ENCODE measurements at regions not wholly inside any gene's neighbourhood (a gene's known extent, or its start where the extent isn't known, plus 50 kb on each side); places are given as distances from the start of the nearest gene placed in this dataset.

- DNase-seq (ENCODE audit: insufficient read length, low spot score, missing footprints), result no peak
- Histone ChIP-seq H3K9me3 (ENCODE audit: low read depth, low read length) (no peaks in the 10 kb centered on the region), H3K27me3 (ENCODE audit: insufficient read depth, low read length) (no peaks in the 10 kb centered on the region), H2AFZ (ENCODE audit: low read length) (no peak overlapping the region), H3K79me2 (ENCODE audit: insufficient read depth, low read length) (no peaks in the 10 kb centered on the region), H3K4me1 (ENCODE audit: insufficient read depth, low read length) (no peaks in the 10 kb centered on the region), H4K20me1 (ENCODE audit: insufficient read depth, low read length) (no peaks in the 10 kb centered on the region), H3K27ac (ENCODE audit: low read depth, low read length) (no peak overlapping the region), H3K4me2 (ENCODE audit: insufficient read depth, low read length) (no peak overlapping the region), H3K4me3 (ENCODE audit: insufficient read depth, low read length) (no peak overlapping the region), H3K36me3 (ENCODE audit: insufficient read depth, low read length) (no peaks in the 10 kb centered on the region)
- TF ChIP-seq CTCF (IDR thresholded peaks at IDR 0.05; ENCODE audit: extremely low read depth, low read depth, low read length), result no peak
Measured at GRCh38 chr21:24634749-24635148, 972.5 kb downstream of the MRPL39 start.

- H3K4me2 ChIP-seq (ENCODE audit: insufficient read depth, low read length), result no peak overlapping the region
- H3K79me2 ChIP-seq (ENCODE audit: insufficient read depth, low read length), result no peaks in the 10 kb centered on the region
- no peak overlapping the region for H2AFZ ChIP-seq (ENCODE audit: low read length)
- H3K4me3 ChIP-seq (ENCODE audit: insufficient read depth, low read length), result no peak overlapping the region
- no peak for TF ChIP-seq CTCF (IDR thresholded peaks at IDR 0.05; ENCODE audit: extremely low read depth, low read depth, low read length)
- H3K4me1 ChIP-seq (ENCODE audit: insufficient read depth, low read length), result no peaks in the 10 kb centered on the region
- no peaks in the 10 kb centered on the region for H3K36me3 ChIP-seq (ENCODE audit: insufficient read depth, low read length)
- H3K9me3 ChIP-seq (ENCODE audit: low read depth, low read length), result peaks cover 3% of the 10 kb centered on the region
- no peaks in the 10 kb centered on the region for H4K20me1 ChIP-seq (ENCODE audit: insufficient read depth, low read length)
- no peak for DNase-seq (ENCODE audit: insufficient read length, low spot score, missing footprints)
- no peaks in the 10 kb centered on the region for H3K27me3 ChIP-seq (ENCODE audit: insufficient read depth, low read length)
- no peak overlapping the region for H3K27ac ChIP-seq (ENCODE audit: low read depth, low read length)
Measured at GRCh38 chr21:24628536-24628935, 978.7 kb downstream of the MRPL39 start.

- H3K4me2 ChIP-seq (ENCODE audit: insufficient read depth, low read length), result no peak overlapping the region
- H3K79me2 ChIP-seq (ENCODE audit: insufficient read depth, low read length), result no peaks in the 10 kb centered on the region
- no peak overlapping the region for H3K27ac ChIP-seq (ENCODE audit: low read depth, low read length)
- H3K36me3 ChIP-seq (ENCODE audit: insufficient read depth, low read length), result no peaks in the 10 kb centered on the region
- peaks cover 3% of the 10 kb centered on the region for H3K9me3 ChIP-seq (ENCODE audit: low read depth, low read length)
- H3K27me3 ChIP-seq (ENCODE audit: insufficient read depth, low read length), result no peaks in the 10 kb centered on the region
- no peaks in the 10 kb centered on the region for H3K4me1 ChIP-seq (ENCODE audit: insufficient read depth, low read length)
- DNase-seq (ENCODE audit: insufficient read length, low spot score, missing footprints), result no peak
- no peak overlapping the region for H3K4me3 ChIP-seq (ENCODE audit: insufficient read depth, low read length)
- no peaks in the 10 kb centered on the region for H4K20me1 ChIP-seq (ENCODE audit: insufficient read depth, low read length)
- H2AFZ ChIP-seq (ENCODE audit: low read length), result no peak overlapping the region
- TF ChIP-seq CTCF (IDR thresholded peaks at IDR 0.05; ENCODE audit: extremely low read depth, low read depth, low read length), result no peak
Measured at GRCh38 chr21:24628046-24628445, 979.2 kb downstream of the MRPL39 start.

- no peak for TF ChIP-seq CTCF (IDR thresholded peaks at IDR 0.05; ENCODE audit: extremely low read depth, low read depth, low read length)
- Histone ChIP-seq H3K4me3 (ENCODE audit: insufficient read depth, low read length) (no peak overlapping the region), H3K9me3 (ENCODE audit: low read depth, low read length) (no peaks in the 10 kb centered on the region), H3K36me3 (ENCODE audit: insufficient read depth, low read length) (no peaks in the 10 kb centered on the region), H4K20me1 (ENCODE audit: insufficient read depth, low read length) (no peaks in the 10 kb centered on the region), H2AFZ (ENCODE audit: low read length) (no peak overlapping the region), H3K4me1 (ENCODE audit: insufficient read depth, low read length) (no peaks in the 10 kb centered on the region), H3K4me2 (ENCODE audit: insufficient read depth, low read length) (no peak overlapping the region), H3K79me2 (ENCODE audit: insufficient read depth, low read length) (no peaks in the 10 kb centered on the region), H3K27ac (ENCODE audit: low read depth, low read length) (no peak overlapping the region), H3K27me3 (ENCODE audit: insufficient read depth, low read length) (no peaks in the 10 kb centered on the region)
- DNase-seq (ENCODE audit: insufficient read length, low spot score, missing footprints), result no peak
Measured at GRCh38 chr21:24617819-24618218, 989.5 kb downstream of the MRPL39 start.
